Heart left ventricle (tissue), 16 donors: ENCODE measurements at regions not wholly inside any gene's neighbourhood (a gene's known extent, or its start where the extent isn't known, plus 50 kb on each side); places are given as distances from the start of the nearest gene placed in this dataset.
A peak's percentile ranks its signal among the peaks of the same experiment; 100 is the strongest.

Experiments
- ATAC-seq, 4 donors: fragments of 200-7000 bp; cut with Tn5 transposase; one replicate each; pipeline ENCODE4 v1.9.1; 2020 to 2022; ENCODE audit warnings: moderate library complexity in 4 of 4, mild to moderate bottlenecking in 3 of 4, moderate number of reproducible peaks in 1 of 4
- DNase-seq, 5 donors: peaks; one replicate each; pipeline ENCODE4 v3.0.0-alpha.2; 2020
- H3K27ac ChIP-seq, 12 donors: fragments of 200-600 bp; sonication (generic) in 4 of 12; one replicate each; pipeline versions ENCODE4 v1.5.0 to v1.8.0; 2016 to 2022; ENCODE audit warnings: mild to moderate bottlenecking in 2 of 12
- H3K27me3 ChIP-seq, 9 donors: fragments of 200-600 bp; sonication (generic) in 2 of 9; one replicate each; pipeline versions ENCODE4 v1.5.1 to v1.8.0; 2016 to 2022; ENCODE audit warnings: mild to moderate bottlenecking in 3 of 9
- H3K36me3 ChIP-seq, 9 donors: fragments of 200-600 bp; sonication (generic) in 2 of 9; one replicate each; pipeline versions ENCODE4 v1.5.0 to v1.8.0; 2018 to 2022; ENCODE audit warnings: mild to moderate bottlenecking in 2 of 9
- H3K4me1 ChIP-seq, 12 donors: fragments of 200-600 bp; sonication (generic) in 4 of 12; one replicate each; pipeline versions ENCODE4 v1.5.0 to v1.8.0; 2016 to 2022; ENCODE audit warnings: mild to moderate bottlenecking in 3 of 12
- H3K4me3 ChIP-seq, 12 donors: fragments of 200-600 bp; sonication (generic) in 4 of 12; one replicate each; pipeline versions ENCODE4 v1.5.0 to v1.8.0; 2017 to 2022; ENCODE audit warnings: mild to moderate bottlenecking in 9 of 12, moderate library complexity in 4 of 12
- H3K9me3 ChIP-seq, 12 donors: fragments of 200-600 bp; sonication (generic) in 4 of 12; one replicate each; pipeline versions ENCODE4 v1.5.0 to v1.8.0; 2016 to 2022; ENCODE audit warnings: mild to moderate bottlenecking in 1 of 12
- CTCF ChIP-seq, 12 donors: fragments of 200-600 bp; sonication (generic) in 4 of 12; IDR thresholded peaks; one replicate each; pipeline versions ENCODE4 v1.5.0 to v1.8.0; 2018 to 2022; ENCODE audit warnings: antibody characterized with exemption in 12 of 12, mild to moderate bottlenecking in 5 of 12
- POLR2A ChIP-seq, 2 donors: fragments of 450-650 bp; IDR thresholded peaks; one replicate each; pipeline ENCODE4 v1.6.1; 2017; ENCODE audit warnings: antibody characterized with exemption in 2 of 2, mild to moderate bottlenecking in 2 of 2, moderate library complexity in 2 of 2
- WGBS, 4 donors: extraction: QIAGEN DNeasy Blood & Tissue Kit in 2 of 4; methylation state at CpG; one replicate each; pipeline versions ENCODE4 v1.1.5 to v1.1.7; 2013 to 2018; 5-methylcytosine and 5-hydroxymethylcytosine counted together
- intact Hi-C, 10 donors: fragments of 100-400 bp; cut with DNase I; formaldehyde crosslinking; loops; one replicate each; pipeline versions ENCODE4 v1.11.1 to v1.14.2; 2022
- donor health status: ischemic (EF 13 %, LVEDD 7.1; RV severe dilation, severe dysfunction).
- donor health status: healthy with polysubstance abuse.
- donor health status: DM: no; HTN: yes; CAD: no.
- donor health status: DM: no; HTN: no; CAD: no.
- donor health status: ischemic (EF 25% LVEDD 6.9; RV normal size, moderate dysfunction).
- donor health status: ischemic (EF 25% LVEDD 5.7; RV mildly dilated, moderate dysfunction).
- donor health status: healthy.
- donor health status: DM: yes; HTN: yes; CAD: no.
- donor health status: ischemic (EF 35%, LVEDD 5.7; RV mildly dilated, moderate dysfunction).
- donor health status: nonischemic (EF 11% LVEDD 7.7; RV severe dilation, severe dysfunction).
- donor health status: DM: yes; HTN: yes; CAD: no.
- donor health status: PGD.
- donor health status: ischemic (EF 29% LVEDD 5.4; RV normal size, mild dysfunction).
- donor health status: nonischemic (EF 23%, LVEDD 6.1; RV moderate dilation, normal function).

DNA sequence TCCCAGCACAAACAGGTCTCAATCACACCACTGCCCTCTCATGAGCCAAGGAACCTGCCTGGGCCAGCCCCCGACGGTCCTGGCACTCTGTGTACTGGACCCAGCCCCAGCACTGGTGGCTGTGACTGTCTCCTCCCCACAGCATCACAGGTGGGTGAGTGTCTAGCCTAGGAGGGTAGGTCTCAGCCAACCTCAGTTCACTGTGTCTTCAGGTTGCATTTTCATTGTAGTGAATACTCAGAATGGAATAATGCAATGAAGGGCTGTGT lies 163.4 kb upstream of the NSMCE3 start:
- Histone ChIP-seq H3K36me3 (no peaks in the 10 kb centered on the region), H3K27me3 (no peaks in the 10 kb centered on the region), H3K4me3 (no peak overlapping the region), H3K9me3 (no peaks in the 10 kb centered on the region), H3K4me1 (no peaks in the 10 kb centered on the region), H3K27ac (no peak overlapping the region)
- WGBS, 4 donors, result 75 to 97% (median 86%) methylated on average over 2 of the region's 2 CpGs
- ATAC-seq, result no peak
- intact Hi-C loops, result no loop called here
- TF ChIP-seq CTCF (IDR thresholded peaks at IDR 0.05), result no peak
- no peak for TF ChIP-seq POLR2A (IDR thresholded peaks at IDR 0.05)
- no peak for DNase-seq

DNA sequence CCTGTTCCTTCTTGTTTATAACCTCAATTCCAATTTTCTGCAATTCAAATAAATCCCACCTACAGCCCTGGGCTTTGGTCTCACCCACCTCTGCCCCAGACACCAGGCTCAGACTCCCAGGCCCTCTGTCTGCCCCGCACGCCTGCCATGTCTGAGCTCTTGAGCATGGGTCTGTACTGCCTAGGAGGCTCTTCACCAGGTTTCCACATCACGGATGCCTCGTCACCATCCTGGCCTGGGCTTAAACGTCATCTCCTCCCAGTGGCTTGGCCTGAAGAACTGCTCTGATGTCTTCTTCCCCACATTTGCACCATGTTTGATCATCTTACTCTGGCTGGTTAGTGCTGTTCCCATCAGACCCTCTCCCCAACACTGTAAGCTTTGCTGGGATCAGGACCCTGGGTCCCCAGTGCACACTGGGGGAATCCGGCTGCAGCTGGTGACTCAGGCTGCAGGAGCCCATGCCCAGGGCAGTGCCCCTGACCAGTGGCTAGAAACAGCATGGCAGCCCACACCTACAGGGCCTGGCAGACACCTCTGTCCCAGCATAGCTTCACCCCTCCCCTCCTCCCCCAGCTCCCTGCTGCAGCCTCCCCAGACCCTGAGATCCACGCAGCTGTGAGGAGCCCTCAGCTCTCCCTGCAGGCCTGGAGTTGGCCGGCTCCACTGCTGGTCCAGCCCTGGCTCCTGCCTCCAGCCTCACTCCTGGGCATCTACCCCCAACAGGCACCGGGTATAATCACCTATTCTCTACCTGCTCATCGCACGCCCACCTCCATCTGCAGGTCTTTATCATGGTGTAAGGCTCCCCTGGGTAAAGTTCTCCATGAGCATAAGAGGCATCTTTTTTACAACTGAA lies 162.8 kb upstream of the NSMCE3 start:
- intact Hi-C loops, result no loop called here
- ATAC-seq (peak in 1 of 4 donors; percentile 15), DNase-seq (no peak)
- Histone ChIP-seq H3K27ac (no peak overlapping the region), H3K9me3 (peaks cover 0 to 2% (median 0%) of the 10 kb centered on the region in 12 donors), H3K27me3 (no peaks in the 10 kb centered on the region), H3K4me1 (no peaks in the 10 kb centered on the region), H3K36me3 (no peaks in the 10 kb centered on the region), H3K4me3 (no peak overlapping the region)
- WGBS, 4 donors, result 85 to 87% (median 86%) methylated on average over 11 of the region's 11 CpGs
- TF ChIP-seq CTCF (IDR thresholded peaks at IDR 0.05), result no peak
- TF ChIP-seq POLR2A (IDR thresholded peaks at IDR 0.05), result no peak

- no peaks in the 10 kb centered on the region for H3K36me3 ChIP-seq
- DNase-seq (no peak), ATAC-seq (no peak)
- intact Hi-C loops, result no loop called here
- no peaks in the 10 kb centered on the region for H3K27me3 ChIP-seq
- no peaks in the 10 kb centered on the region for H3K4me1 ChIP-seq
- TF ChIP-seq POLR2A (IDR thresholded peaks at IDR 0.05) (no peak), CTCF (IDR thresholded peaks at IDR 0.05) (no peak)
- no peak overlapping the region for H3K27ac ChIP-seq
- H3K4me3 ChIP-seq, result no peak overlapping the region
- 90 to 96% (median 93%) methylated on average over 10 of the region's 10 CpGs for whole genome bisulfite sequencing, 4 donors
- peaks cover 0 to 4% (median 0%) of the 10 kb centered on the region in 12 donors for H3K9me3 ChIP-seq
Observed at GRCh38 chr15:29430831-29431230, 161.2 kb upstream of the NSMCE3 start.

GRCh38 chr15:29430124-29430523 lies 160.5 kb upstream of the NSMCE3 start:
- ATAC-seq, result no peak
- TF ChIP-seq POLR2A (IDR thresholded peaks at IDR 0.05), result no peak
- TF ChIP-seq CTCF (IDR thresholded peaks at IDR 0.05), result no peak
- H3K4me3 ChIP-seq, result no peak overlapping the region
- no peak for DNase-seq
- H3K27me3 ChIP-seq, result no peaks in the 10 kb centered on the region
- H3K36me3 ChIP-seq, result no peaks in the 10 kb centered on the region
- H3K9me3 ChIP-seq, result peaks cover 0 to 4% (median 0%) of the 10 kb centered on the region in 12 donors
- H3K4me1 ChIP-seq, result no peaks in the 10 kb centered on the region
- intact Hi-C loops, result no loop called here
- WGBS, 4 donors, result 76 to 91% (median 83%) methylated on average over 4 of the region's 4 CpGs
- H3K27ac ChIP-seq, result no peak overlapping the region
